ENCODE measurements at regions not wholly inside any gene's neighbourhood (a gene's known extent, or its start where the extent isn't known, plus 50 kb on each side); places are given as distances from the start of the nearest gene placed in this dataset.

DNA sequence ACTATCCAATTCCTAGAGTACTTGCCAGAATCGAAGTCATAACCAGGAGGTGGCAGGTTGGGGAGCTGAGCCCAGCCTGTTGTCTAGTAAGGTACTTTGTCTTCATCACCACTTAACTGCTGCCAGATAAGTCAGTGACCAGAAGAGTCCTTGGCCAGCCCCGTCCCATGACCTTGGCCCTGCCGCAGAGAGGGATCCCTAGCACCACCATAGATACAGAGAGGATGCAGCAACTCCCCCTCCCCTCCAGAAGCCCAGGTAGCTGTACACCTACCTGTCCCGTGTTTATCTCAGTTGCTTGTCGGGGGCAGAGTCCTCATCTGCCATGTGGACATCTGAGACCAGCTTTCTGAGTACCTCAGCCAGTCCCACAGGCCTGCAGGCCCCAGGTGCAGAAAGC lies 153.6 kb upstream of the TP63 start:
- TF ChIP-seq RCOR1 (IDR thresholded peaks at IDR 0.05; ENCODE audit: low read depth, low read length) (no peak), MYC (IDR thresholded peaks at IDR 0.05; ENCODE audit: borderline replicate concordance, low read length) (no peak), POLR2A (IDR thresholded peaks at IDR 0.05; ENCODE audit: low read length) (no peak), RAD21 (conservative IDR thresholded peaks at IDR 0.05 in 1 of 2, IDR thresholded peaks at IDR 0.05 in 1 of 2) (no peak), EHF (CRISPR knock-in tag; IDR thresholded peaks at IDR 0.05) (no peak), GATA3 (IDR thresholded peaks at IDR 0.05; ENCODE audit: borderline replicate concordance) (no peak), EP300 (IDR thresholded peaks at IDR 0.05) (no peak), CEBPB (IDR thresholded peaks at IDR 0.05) (no peak)
- TF ChIP-seq, protein P1, sequence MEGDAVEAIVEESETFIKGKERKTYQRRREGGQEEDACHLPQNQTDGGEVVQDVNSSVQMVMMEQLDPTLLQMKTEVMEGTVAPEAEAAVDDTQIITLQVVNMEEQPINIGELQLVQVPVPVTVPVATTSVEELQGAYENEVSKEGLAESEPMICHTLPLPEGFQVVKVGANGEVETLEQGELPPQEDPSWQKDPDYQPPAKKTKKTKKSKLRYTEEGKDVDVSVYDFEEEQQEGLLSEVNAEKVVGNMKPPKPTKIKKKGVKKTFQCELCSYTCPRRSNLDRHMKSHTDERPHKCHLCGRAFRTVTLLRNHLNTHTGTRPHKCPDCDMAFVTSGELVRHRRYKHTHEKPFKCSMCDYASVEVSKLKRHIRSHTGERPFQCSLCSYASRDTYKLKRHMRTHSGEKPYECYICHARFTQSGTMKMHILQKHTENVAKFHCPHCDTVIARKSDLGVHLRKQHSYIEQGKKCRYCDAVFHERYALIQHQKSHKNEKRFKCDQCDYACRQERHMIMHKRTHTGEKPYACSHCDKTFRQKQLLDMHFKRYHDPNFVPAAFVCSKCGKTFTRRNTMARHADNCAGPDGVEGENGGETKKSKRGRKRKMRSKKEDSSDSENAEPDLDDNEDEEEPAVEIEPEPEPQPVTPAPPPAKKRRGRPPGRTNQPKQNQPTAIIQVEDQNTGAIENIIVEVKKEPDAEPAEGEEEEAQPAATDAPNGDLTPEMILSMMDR (IDR thresholded peaks at IDR 0.05), result no peak
- TF ChIP-seq, protein P2, sequence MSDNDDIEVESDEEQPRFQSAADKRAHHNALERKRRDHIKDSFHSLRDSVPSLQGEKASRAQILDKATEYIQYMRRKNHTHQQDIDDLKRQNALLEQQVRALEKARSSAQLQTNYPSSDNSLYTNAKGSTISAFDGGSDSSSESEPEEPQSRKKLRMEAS (IDR thresholded peaks at IDR 0.05), result no peak

Measured in A549 (cell line).